GM12873 (cell line): ENCODE measurements at regions not wholly inside any gene's neighbourhood (a gene's known extent, or its start where the extent isn't known, plus 50 kb on each side); places are given as distances from the start of the nearest gene placed in this dataset.

Source experiments
- CTCF ChIP-seq: IDR thresholded peaks from 2 replicates; pipeline ENCODE4 v1.5.1; 2012; ENCODE audit warnings: low read depth, mild to moderate bottlenecking, moderate library complexity, low read length, control low read depth; ENCODE audit not compliant: insufficient read depth; ENCODE audit errors: missing control alignments

GRCh38 chr6:100305209-100305869 is 159.4 kb downstream of the SIM1 start:
- no peak for TF ChIP-seq CTCF

- no peak for TF ChIP-seq CTCF
Observed at GRCh38 chr6:100304575-100304974, 160.1 kb downstream of the SIM1 start.

GRCh38 chr6:100301731-100302130 is 163.0 kb downstream of the SIM1 start:
- no peak for TF ChIP-seq CTCF

- TF ChIP-seq CTCF, result no peak
Observed at GRCh38 chr6:100300221-100300736, 164.4 kb downstream of the SIM1 start.

GRCh38 chr6:100296810-100297544 is 167.7 kb downstream of the SIM1 start:
- TF ChIP-seq CTCF, result no peak

- no peak for TF ChIP-seq CTCF
Observed at GRCh38 chr6:100289285-100289684, 175.4 kb downstream of the SIM1 start.

GRCh38 chr6:100288311-100288710 is 176.4 kb downstream of the SIM1 start:
- TF ChIP-seq CTCF, result no peak
